HepG2 (cell line): ENCODE measurements at regions not wholly inside any gene's neighbourhood (a gene's known extent, or its start where the extent isn't known, plus 50 kb on each side); places are given as distances from the start of the nearest gene placed in this dataset.
"Not testable (repeated sequence)": the region's sequence is repeated elsewhere in the genome, so short reads cannot be mapped to it uniquely, and the experiment has no call there.

ENCODE experiments used
- AGO2 ChIP-seq: fragments of 200-400 bp; formaldehyde crosslinking; optimal IDR thresholded peaks from 2 replicates; pipeline ENCODE3; 2017; ENCODE audit warnings: mild to moderate bottlenecking, low read depth, low read length, moderate library complexity
- EP300 ChIP-seq, 3 experiments: sonication (generic) in 1 of 3; formaldehyde crosslinking in 1 of 3; IDR thresholded peaks; 2 replicates each; pipeline versions ENCODE4 v1.5.1 to v1.6.1; 2011 to 2020; ENCODE audit warnings: low read depth in 2 of 3, low read length in 2 of 3, borderline replicate concordance in 1 of 3, improper control_type of control experiment in 1 of 3, mild to moderate bottlenecking in 1 of 3, missing genetic modification reagents in 1 of 3, moderate library complexity in 1 of 3
- EZH2 ChIP-seq: conservative IDR thresholded peaks from 2 replicates; pipeline ENCODE4 v1.6.1; 2012; ENCODE audit warnings: mild to moderate bottlenecking, low read depth, low read length, moderate library complexity
- GLI4 ChIP-seq: sonication (generic); formaldehyde crosslinking; IDR thresholded peaks from 2 replicates; pipeline ENCODE4 v1.5.1; 2020; ENCODE audit warnings: missing genetic modification reagents, mild to moderate bottlenecking, moderate library complexity, borderline replicate concordance
- NR2F6 ChIP-seq, 2 experiments: IDR thresholded peaks; 2 replicates each; pipeline ENCODE4 v1.6.1; 2016; ENCODE audit warnings: antibody characterized with exemption in 1 of 2, mild to moderate bottlenecking in 1 of 2
- TAF15 ChIP-seq: fragments of 200-400 bp; formaldehyde crosslinking; IDR thresholded peaks from one replicate; pipeline ENCODE4 v1.6.1; 2018; ENCODE audit warnings: mild to moderate bottlenecking, low read depth, low read length; ENCODE audit not compliant: poor library complexity, severe bottlenecking
- ZFP36 ChIP-seq: fragments of 150-350 bp; IDR thresholded peaks from 2 replicates; pipeline ENCODE4 v1.6.1; 2018; ENCODE audit warnings: borderline replicate concordance, low read length, low read depth; ENCODE audit not compliant: partially characterized antibody
- ZNF34 ChIP-seq: sonication (generic); formaldehyde crosslinking; IDR thresholded peaks from 2 replicates; pipeline ENCODE4 v1.4.0; 2020; ENCODE audit warnings: mild to moderate bottlenecking, missing genetic modification reagents, borderline replicate concordance
- ZNF572 ChIP-seq: sonication (generic); formaldehyde crosslinking; IDR thresholded peaks from 2 replicates; pipeline ENCODE4 v1.5.1; 2020; ENCODE audit warnings: mild to moderate bottlenecking, missing genetic modification reagents
- TF ChIP-seq, protein P1 (sequence below), 2 experiments: IDR thresholded peaks; 2 replicates each; pipeline ENCODE4 v1.6.1; 2011 to 2012; ENCODE audit warnings: low read length in 2 of 2, borderline replicate concordance in 1 of 2, low read depth in 1 of 2, mild to moderate bottlenecking in 1 of 2, moderate library complexity in 1 of 2
- TF ChIP-seq, protein P2 (sequence below): IDR thresholded peaks from 2 replicates; pipeline ENCODE4 v1.6.1; 2012; ENCODE audit warnings: low read length, improper control_type of control experiment
- TF ChIP-seq, protein P3 (sequence below), 2 experiments: sonication (generic) in 1 of 2; formaldehyde crosslinking in 1 of 2; IDR thresholded peaks; 2 replicates each; pipeline versions ENCODE4 v1.4.0 to v1.6.1; 2018 to 2020; ENCODE audit warnings: missing genetic modification reagents in 2 of 2, borderline replicate concordance in 1 of 2, low read depth in 1 of 2, mild to moderate bottlenecking in 1 of 2, missing biosample characterization in 1 of 2
- TF ChIP-seq, protein P4 (sequence below): sonication (generic); formaldehyde crosslinking; IDR thresholded peaks from 2 replicates; pipeline ENCODE4 v1.5.0; 2020; ENCODE audit warnings: mild to moderate bottlenecking, missing genetic modification reagents, moderate library complexity
- TF ChIP-seq, protein P5 (sequence below): sonication (generic); formaldehyde crosslinking; conservative IDR thresholded peaks from 2 replicates; pipeline ENCODE4 v1.4.0; 2020; ENCODE audit warnings: missing genetic modification reagents

DNA sequence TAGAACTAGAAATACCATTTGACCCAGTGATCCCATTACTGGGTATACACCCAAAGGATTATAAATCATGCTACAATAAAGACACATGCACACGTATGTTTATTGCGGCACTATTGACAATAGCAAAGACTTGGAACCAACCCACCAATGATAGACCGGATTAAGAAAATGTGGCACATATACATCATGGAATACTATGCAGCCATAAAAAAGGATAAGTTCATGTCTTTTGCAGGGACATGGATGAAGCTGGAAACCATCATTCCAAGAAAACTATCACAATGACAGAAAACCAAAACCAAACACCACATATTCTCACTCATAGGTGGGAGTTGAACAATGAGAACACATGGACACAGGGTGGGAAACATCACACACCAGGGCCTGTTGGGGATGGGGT is 85.0 kb downstream of the IGLL5 start:
- TF ChIP-seq ZNF34 (CRISPR knock-in tag); NR2F6 (IDR thresholded peaks at IDR 0.05); NR2F6 (CRISPR knock-in tag; IDR thresholded peaks at IDR 0.05); GLI4 (CRISPR knock-in tag); TAF15; EP300 (IDR thresholded peaks at IDR 0.05; ENCODE audit: low read depth in 2 of 2, low read length in 2 of 2); EP300 (CRISPR knock-in tag; IDR thresholded peaks at IDR 0.05; ENCODE audit: borderline replicate concordance); ZNF572; EZH2; ZFP36; AGO2: not testable (repeated sequence)
- TF ChIP-seq, protein P1, sequence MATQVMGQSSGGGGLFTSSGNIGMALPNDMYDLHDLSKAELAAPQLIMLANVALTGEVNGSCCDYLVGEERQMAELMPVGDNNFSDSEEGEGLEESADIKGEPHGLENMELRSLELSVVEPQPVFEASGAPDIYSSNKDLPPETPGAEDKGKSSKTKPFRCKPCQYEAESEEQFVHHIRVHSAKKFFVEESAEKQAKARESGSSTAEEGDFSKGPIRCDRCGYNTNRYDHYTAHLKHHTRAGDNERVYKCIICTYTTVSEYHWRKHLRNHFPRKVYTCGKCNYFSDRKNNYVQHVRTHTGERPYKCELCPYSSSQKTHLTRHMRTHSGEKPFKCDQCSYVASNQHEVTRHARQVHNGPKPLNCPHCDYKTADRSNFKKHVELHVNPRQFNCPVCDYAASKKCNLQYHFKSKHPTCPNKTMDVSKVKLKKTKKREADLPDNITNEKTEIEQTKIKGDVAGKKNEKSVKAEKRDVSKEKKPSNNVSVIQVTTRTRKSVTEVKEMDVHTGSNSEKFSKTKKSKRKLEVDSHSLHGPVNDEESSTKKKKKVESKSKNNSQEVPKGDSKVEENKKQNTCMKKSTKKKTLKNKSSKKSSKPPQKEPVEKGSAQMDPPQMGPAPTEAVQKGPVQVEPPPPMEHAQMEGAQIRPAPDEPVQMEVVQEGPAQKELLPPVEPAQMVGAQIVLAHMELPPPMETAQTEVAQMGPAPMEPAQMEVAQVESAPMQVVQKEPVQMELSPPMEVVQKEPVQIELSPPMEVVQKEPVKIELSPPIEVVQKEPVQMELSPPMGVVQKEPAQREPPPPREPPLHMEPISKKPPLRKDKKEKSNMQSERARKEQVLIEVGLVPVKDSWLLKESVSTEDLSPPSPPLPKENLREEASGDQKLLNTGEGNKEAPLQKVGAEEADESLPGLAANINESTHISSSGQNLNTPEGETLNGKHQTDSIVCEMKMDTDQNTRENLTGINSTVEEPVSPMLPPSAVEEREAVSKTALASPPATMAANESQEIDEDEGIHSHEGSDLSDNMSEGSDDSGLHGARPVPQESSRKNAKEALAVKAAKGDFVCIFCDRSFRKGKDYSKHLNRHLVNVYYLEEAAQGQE (IDR thresholded peaks at IDR 0.05; ENCODE audit: borderline replicate concordance in 1 of 2, low read depth in 1 of 2, low read length in 2 of 2) = not testable (repeated sequence)
- TF ChIP-seq, protein P2, sequence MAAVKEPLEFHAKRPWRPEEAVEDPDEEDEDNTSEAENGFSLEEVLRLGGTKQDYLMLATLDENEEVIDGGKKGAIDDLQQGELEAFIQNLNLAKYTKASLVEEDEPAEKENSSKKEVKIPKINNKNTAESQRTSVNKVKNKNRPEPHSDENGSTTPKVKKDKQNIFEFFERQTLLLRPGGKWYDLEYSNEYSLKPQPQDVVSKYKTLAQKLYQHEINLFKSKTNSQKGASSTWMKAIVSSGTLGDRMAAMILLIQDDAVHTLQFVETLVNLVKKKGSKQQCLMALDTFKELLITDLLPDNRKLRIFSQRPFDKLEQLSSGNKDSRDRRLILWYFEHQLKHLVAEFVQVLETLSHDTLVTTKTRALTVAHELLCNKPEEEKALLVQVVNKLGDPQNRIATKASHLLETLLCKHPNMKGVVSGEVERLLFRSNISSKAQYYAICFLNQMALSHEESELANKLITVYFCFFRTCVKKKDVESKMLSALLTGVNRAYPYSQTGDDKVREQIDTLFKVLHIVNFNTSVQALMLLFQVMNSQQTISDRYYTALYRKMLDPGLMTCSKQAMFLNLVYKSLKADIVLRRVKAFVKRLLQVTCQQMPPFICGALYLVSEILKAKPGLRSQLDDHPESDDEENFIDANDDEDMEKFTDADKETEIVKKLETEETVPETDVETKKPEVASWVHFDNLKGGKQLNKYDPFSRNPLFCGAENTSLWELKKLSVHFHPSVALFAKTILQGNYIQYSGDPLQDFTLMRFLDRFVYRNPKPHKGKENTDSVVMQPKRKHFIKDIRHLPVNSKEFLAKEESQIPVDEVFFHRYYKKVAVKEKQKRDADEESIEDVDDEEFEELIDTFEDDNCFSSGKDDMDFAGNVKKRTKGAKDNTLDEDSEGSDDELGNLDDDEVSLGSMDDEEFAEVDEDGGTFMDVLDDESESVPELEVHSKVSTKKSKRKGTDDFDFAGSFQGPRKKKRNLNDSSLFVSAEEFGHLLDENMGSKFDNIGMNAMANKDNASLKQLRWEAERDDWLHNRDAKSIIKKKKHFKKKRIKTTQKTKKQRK = not testable (repeated sequence)
- TF ChIP-seq, protein P3, sequence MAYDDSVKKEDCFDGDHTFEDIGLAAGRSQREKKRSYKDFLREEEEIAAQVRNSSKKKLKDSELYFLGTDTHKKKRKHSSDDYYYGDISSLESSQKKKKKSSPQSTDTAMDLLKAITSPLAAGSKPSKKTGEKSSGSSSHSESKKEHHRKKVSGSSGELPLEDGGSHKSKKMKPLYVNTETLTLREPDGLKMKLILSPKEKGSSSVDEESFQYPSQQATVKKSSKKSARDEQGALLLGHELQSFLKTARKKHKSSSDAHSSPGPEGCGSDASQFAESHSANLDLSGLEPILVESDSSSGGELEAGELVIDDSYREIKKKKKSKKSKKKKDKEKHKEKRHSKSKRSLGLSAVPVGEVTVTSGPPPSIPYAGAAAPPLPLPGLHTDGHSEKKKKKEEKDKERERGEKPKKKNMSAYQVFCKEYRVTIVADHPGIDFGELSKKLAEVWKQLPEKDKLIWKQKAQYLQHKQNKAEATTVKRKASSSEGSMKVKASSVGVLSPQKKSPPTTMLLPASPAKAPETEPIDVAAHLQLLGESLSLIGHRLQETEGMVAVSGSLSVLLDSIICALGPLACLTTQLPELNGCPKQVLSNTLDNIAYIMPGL (CRISPR knock-in tag; IDR thresholded peaks at IDR 0.05; ENCODE audit: borderline replicate concordance in 1 of 2, low read depth in 1 of 2) = not testable (repeated sequence)
- TF ChIP-seq, protein P4, sequence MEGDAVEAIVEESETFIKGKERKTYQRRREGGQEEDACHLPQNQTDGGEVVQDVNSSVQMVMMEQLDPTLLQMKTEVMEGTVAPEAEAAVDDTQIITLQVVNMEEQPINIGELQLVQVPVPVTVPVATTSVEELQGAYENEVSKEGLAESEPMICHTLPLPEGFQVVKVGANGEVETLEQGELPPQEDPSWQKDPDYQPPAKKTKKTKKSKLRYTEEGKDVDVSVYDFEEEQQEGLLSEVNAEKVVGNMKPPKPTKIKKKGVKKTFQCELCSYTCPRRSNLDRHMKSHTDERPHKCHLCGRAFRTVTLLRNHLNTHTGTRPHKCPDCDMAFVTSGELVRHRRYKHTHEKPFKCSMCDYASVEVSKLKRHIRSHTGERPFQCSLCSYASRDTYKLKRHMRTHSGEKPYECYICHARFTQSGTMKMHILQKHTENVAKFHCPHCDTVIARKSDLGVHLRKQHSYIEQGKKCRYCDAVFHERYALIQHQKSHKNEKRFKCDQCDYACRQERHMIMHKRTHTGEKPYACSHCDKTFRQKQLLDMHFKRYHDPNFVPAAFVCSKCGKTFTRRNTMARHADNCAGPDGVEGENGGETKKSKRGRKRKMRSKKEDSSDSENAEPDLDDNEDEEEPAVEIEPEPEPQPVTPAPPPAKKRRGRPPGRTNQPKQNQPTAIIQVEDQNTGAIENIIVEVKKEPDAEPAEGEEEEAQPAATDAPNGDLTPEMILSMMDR = not testable (repeated sequence)
- TF ChIP-seq, protein P5, sequence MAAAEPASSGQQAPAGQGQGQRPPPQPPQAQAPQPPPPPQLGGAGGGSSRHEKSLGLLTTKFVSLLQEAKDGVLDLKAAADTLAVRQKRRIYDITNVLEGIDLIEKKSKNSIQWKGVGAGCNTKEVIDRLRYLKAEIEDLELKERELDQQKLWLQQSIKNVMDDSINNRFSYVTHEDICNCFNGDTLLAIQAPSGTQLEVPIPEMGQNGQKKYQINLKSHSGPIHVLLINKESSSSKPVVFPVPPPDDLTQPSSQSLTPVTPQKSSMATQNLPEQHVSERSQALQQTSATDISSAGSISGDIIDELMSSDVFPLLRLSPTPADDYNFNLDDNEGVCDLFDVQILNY (CRISPR knock-in tag) = not testable (repeated sequence)
